HEK293 (cell line): ENCODE measurements at regions not wholly inside any gene's neighbourhood (a gene's known extent, or its start where the extent isn't known, plus 50 kb on each side); places are given as distances from the start of the nearest gene placed in this dataset.

ENCODE experiments used
- CTCF ChIA-PET: fragments of 350-600 bp; formaldehyde crosslinking; extraction: SDS; loops from one replicate; lab custom pipeline; 2021; ENCODE audit warnings: antibody characterized with exemption; lab: Yijun Ruan, JAX
- POLR2A ChIA-PET: fragments of 300-600 bp; formaldehyde crosslinking; extraction: SDS; loops from one replicate; lab custom pipeline; 2020; ENCODE audit warnings: antibody characterized with exemption, inconsistent platforms; lab: Yijun Ruan, JAX
- H3K27ac ChIP-seq: fragments of 200-500 bp; sonication (Bioruptor generic); 2 replicates; pipeline ENCODE4 v1.5.1; 2014; ENCODE audit warnings: low read depth, low read length, control low read depth, inconsistent platforms; ENCODE audit errors: extremely low read depth
- H3K36me3 ChIP-seq, 2 experiments: fragments of 200-500 bp in 1 of 2; sonication (Bioruptor generic) in 1 of 2; 1 replicate in 1 of 2; 2 replicates in 1 of 2; pipeline ENCODE4 v1.5.1; 2014 to 2017; ENCODE audit warnings: inconsistent platforms in 2 of 2, low read length in 2 of 2; ENCODE audit not compliant: control insufficient read depth in 2 of 2, insufficient read depth in 1 of 2
- H3K4me1 ChIP-seq: fragments of 200-500 bp; sonication (Bioruptor generic); 2 replicates; pipeline ENCODE4 v1.5.1; 2014; ENCODE audit warnings: mild to moderate bottlenecking, low read length, inconsistent platforms; ENCODE audit not compliant: control insufficient read depth, insufficient read depth
- H3K4me3 ChIP-seq: 2 replicates; pipeline ENCODE4 v1.5.1; 2011; ENCODE audit warnings: low read depth, mild to moderate bottlenecking, control low read depth, low read length, moderate library complexity
- H3K9me3 ChIP-seq: fragments of 200-500 bp; sonication (Bioruptor generic); 2 replicates; pipeline ENCODE4 v1.5.1; 2014; ENCODE audit warnings: low read depth, low read length, inconsistent platforms; ENCODE audit not compliant: control insufficient read depth, insufficient read depth
- SCRT2 ChIP-seq: fragments of 450-650 bp; formaldehyde crosslinking; IDR thresholded peaks from 2 replicates; pipeline ENCODE4 v1.5.1; 2016; ENCODE audit warnings: missing biosample characterization, missing genetic modification characterization
- ZBTB20 ChIP-seq: fragments of 450-650 bp; formaldehyde crosslinking; IDR thresholded peaks from 2 replicates; pipeline ENCODE4 v1.5.1; 2016; ENCODE audit warnings: missing biosample characterization, missing genetic modification characterization
- ZFP69B ChIP-seq: fragments of 450-650 bp; formaldehyde crosslinking; IDR thresholded peaks from 2 replicates; pipeline ENCODE4 v1.5.1; 2016; ENCODE audit warnings: missing biosample characterization, missing genetic modification characterization
- ZNF274 ChIP-seq, 2 experiments: fragments of 200-500 bp in 1 of 2; fragments of 450-650 bp in 1 of 2; sonication (Bioruptor generic) in 1 of 2; formaldehyde crosslinking in 1 of 2; IDR thresholded peaks; 2 replicates each; pipeline versions ENCODE4 v1.5.1 to v1.6.1; 2014 to 2016; ENCODE audit warnings: borderline replicate concordance in 1 of 2, inconsistent platforms in 1 of 2, low read length in 1 of 2, missing biosample characterization in 1 of 2, missing genetic modification characterization in 1 of 2
- ZNF341 ChIP-seq: fragments of 450-650 bp; formaldehyde crosslinking; IDR thresholded peaks from 2 replicates; pipeline ENCODE4; 2016; ENCODE audit warnings: low read depth, missing biosample characterization, missing genetic modification characterization
- ZNF354C ChIP-seq: fragments of 450-650 bp; formaldehyde crosslinking; IDR thresholded peaks from 2 replicates; pipeline ENCODE4 v1.5.1; 2016; ENCODE audit warnings: missing biosample characterization, missing genetic modification characterization, low read depth, borderline replicate concordance
- ZNF544 ChIP-seq: fragments of 450-650 bp; formaldehyde crosslinking; IDR thresholded peaks from 2 replicates; pipeline ENCODE4 v1.5.0; 2017; ENCODE audit warnings: missing biosample characterization, missing genetic modification characterization
- ZNF549 ChIP-seq: fragments of 450-650 bp; IDR thresholded peaks from 2 replicates; pipeline ENCODE4 v1.5.1; 2018; ENCODE audit warnings: missing biosample characterization, missing genetic modification characterization, mild to moderate bottlenecking, inconsistent platforms, moderate library complexity
- ZNF600 ChIP-seq: fragments of 450-650 bp; formaldehyde crosslinking; IDR thresholded peaks from 2 replicates; pipeline ENCODE4 v1.5.1; 2016; ENCODE audit warnings: missing biosample characterization, missing genetic modification characterization
- TF ChIP-seq, protein P1 (sequence below): fragments of 450-650 bp; formaldehyde crosslinking; IDR thresholded peaks from 2 replicates; pipeline ENCODE4 v1.5.1; 2016; ENCODE audit warnings: missing biosample characterization, missing genetic modification characterization
- TF ChIP-seq, protein P2 (sequence below): fragments of 450-650 bp; formaldehyde crosslinking; IDR thresholded peaks from 2 replicates; pipeline ENCODE4 v1.5.1; 2016; ENCODE audit warnings: missing biosample characterization, missing genetic modification characterization
- TF ChIP-seq, protein P3 (sequence below): fragments of 450-650 bp; formaldehyde crosslinking; IDR thresholded peaks from 2 replicates; pipeline ENCODE4 v1.5.1; 2017; ENCODE audit warnings: missing biosample characterization, missing genetic modification characterization
- TF ChIP-seq, protein P4 (sequence below): fragments of 450-650 bp; formaldehyde crosslinking; conservative IDR thresholded peaks from 2 replicates; pipeline ENCODE4 v1.5.1; 2016; ENCODE audit warnings: low read depth, missing biosample characterization, missing genetic modification characterization
- TF ChIP-seq, protein P5 (sequence below): fragments of 450-650 bp; formaldehyde crosslinking; conservative IDR thresholded peaks from 2 replicates; pipeline ENCODE4 v1.5.1; 2016; ENCODE audit warnings: low read depth, missing biosample characterization, missing genetic modification characterization
- TF ChIP-seq, protein P6 (sequence below): fragments of 450-650 bp; formaldehyde crosslinking; IDR thresholded peaks from 2 replicates; pipeline ENCODE4 v1.5.1; 2017; ENCODE audit warnings: missing biosample characterization, missing genetic modification characterization

DNA sequence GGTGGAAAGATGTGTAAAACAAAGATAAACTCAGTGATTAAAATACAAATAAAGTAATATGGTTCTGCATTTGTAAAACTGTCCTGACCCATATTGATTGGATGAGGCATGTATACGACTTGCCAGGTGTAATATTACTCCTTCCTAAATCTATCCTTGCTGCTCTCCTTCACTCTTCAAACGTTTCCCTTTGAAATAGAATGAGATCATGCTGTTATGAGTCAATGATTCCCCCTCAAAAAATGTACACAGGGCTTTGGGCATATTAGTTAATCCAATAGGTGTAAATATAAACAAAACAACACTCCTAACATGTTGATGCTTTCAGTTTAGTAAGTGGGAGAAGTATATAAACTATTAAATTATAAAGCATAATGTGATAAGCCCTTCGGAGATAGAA lies 117.4 kb upstream of the GPM6A start:
- CTCF ChIA-PET: no interaction called here
- no peak overlapping the region for H3K4me3 ChIP-seq
- no peaks in the 10 kb centered on the region for H3K4me1 ChIP-seq
- no peaks in the 10 kb centered on the region for H3K9me3 ChIP-seq
- H3K27ac ChIP-seq: no peak overlapping the region
- H3K36me3 ChIP-seq: no peaks in the 10 kb centered on the region
- TF ChIP-seq ZBTB20: no peak
- TF ChIP-seq, protein P1, sequence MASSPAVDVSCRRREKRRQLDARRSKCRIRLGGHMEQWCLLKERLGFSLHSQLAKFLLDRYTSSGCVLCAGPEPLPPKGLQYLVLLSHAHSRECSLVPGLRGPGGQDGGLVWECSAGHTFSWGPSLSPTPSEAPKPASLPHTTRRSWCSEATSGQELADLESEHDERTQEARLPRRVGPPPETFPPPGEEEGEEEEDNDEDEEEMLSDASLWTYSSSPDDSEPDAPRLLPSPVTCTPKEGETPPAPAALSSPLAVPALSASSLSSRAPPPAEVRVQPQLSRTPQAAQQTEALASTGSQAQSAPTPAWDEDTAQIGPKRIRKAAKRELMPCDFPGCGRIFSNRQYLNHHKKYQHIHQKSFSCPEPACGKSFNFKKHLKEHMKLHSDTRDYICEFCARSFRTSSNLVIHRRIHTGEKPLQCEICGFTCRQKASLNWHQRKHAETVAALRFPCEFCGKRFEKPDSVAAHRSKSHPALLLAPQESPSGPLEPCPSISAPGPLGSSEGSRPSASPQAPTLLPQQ (tag by site-specific recombination): peak; percentile 63
- 0 out of 2 replicates have a peak, but pooled peaks have one; percentile 39 for TF ChIP-seq ZFP69B (tag by site-specific recombination)
- no peak for TF ChIP-seq ZNF549 (tag by site-specific recombination)
- TF ChIP-seq, protein P2, sequence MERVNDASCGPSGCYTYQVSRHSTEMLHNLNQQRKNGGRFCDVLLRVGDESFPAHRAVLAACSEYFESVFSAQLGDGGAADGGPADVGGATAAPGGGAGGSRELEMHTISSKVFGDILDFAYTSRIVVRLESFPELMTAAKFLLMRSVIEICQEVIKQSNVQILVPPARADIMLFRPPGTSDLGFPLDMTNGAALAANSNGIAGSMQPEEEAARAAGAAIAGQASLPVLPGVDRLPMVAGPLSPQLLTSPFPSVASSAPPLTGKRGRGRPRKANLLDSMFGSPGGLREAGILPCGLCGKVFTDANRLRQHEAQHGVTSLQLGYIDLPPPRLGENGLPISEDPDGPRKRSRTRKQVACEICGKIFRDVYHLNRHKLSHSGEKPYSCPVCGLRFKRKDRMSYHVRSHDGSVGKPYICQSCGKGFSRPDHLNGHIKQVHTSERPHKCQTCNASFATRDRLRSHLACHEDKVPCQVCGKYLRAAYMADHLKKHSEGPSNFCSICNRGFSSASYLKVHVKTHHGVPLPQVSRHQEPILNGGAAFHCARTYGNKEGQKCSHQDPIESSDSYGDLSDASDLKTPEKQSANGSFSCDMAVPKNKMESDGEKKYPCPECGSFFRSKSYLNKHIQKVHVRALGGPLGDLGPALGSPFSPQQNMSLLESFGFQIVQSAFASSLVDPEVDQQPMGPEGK (tag by site-specific recombination): no peak
- TF ChIP-seq, protein P3, sequence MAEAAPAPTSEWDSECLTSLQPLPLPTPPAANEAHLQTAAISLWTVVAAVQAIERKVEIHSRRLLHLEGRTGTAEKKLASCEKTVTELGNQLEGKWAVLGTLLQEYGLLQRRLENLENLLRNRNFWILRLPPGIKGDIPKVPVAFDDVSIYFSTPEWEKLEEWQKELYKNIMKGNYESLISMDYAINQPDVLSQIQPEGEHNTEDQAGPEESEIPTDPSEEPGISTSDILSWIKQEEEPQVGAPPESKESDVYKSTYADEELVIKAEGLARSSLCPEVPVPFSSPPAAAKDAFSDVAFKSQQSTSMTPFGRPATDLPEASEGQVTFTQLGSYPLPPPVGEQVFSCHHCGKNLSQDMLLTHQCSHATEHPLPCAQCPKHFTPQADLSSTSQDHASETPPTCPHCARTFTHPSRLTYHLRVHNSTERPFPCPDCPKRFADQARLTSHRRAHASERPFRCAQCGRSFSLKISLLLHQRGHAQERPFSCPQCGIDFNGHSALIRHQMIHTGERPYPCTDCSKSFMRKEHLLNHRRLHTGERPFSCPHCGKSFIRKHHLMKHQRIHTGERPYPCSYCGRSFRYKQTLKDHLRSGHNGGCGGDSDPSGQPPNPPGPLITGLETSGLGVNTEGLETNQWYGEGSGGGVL: peak; percentile 48
- POLR2A ChIA-PET: no interaction called here

DNA sequence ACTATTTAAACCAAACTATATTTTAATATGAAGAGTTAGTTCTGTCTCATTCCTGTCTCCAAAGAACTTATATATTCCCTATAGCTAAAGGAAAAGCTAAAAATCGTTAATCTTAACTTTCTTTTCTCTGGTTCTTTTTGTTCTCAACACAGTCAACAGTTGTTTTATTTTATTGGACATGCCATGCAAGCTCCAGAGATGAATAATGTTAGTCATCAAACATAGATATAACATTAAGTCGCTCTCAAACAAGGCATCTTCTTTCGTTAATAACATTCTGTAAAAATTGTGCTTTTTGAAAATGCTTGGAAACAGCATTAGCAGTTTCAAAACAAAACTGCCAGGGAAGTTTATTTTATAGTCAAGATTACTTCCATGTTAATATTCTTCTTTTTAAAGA lies 117.9 kb upstream of the GPM6A start:
- Histone ChIP-seq H3K36me3 (no peaks in the 10 kb centered on the region), H3K4me3 (no peak overlapping the region), H3K4me1 (no peaks in the 10 kb centered on the region), H3K27ac (no peak overlapping the region), H3K9me3 (no peaks in the 10 kb centered on the region)
- 0 out of 2 replicates have a peak, but pooled peaks have one; percentile 11 for TF ChIP-seq SCRT2
- TF ChIP-seq ZNF600 (tag by site-specific recombination): no peak
- TF ChIP-seq, protein P4, sequence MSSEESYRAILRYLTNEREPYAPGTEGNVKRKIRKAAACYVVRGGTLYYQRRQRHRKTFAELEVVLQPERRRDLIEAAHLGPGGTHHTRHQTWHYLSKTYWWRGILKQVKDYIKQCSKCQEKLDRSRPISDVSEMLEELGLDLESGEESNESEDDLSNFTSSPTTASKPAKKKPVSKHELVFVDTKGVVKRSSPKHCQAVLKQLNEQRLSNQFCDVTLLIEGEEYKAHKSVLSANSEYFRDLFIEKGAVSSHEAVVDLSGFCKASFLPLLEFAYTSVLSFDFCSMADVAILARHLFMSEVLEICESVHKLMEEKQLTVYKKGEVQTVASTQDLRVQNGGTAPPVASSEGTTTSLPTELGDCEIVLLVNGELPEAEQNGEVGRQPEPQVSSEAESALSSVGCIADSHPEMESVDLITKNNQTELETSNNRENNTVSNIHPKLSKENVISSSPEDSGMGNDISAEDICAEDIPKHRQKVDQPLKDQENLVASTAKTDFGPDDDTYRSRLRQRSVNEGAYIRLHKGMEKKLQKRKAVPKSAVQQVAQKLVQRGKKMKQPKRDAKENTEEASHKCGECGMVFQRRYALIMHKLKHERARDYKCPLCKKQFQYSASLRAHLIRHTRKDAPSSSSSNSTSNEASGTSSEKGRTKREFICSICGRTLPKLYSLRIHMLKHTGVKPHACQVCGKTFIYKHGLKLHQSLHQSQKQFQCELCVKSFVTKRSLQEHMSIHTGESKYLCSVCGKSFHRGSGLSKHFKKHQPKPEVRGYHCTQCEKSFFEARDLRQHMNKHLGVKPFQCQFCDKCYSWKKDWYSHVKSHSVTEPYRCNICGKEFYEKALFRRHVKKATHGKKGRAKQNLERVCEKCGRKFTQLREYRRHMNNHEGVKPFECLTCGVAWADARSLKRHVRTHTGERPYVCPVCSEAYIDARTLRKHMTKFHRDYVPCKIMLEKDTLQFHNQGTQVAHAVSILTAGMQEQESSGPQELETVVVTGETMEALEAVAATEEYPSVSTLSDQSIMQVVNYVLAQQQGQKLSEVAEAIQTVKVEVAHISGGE: no peak
- ChIA-PET POLR2A (no interaction called here), CTCF (interaction anchor here (0.9 kb wide), 1 partner anchor 240 kb away, joined by 3 read pairs; no protein-coding TSS in a partner anchor)

DNA sequence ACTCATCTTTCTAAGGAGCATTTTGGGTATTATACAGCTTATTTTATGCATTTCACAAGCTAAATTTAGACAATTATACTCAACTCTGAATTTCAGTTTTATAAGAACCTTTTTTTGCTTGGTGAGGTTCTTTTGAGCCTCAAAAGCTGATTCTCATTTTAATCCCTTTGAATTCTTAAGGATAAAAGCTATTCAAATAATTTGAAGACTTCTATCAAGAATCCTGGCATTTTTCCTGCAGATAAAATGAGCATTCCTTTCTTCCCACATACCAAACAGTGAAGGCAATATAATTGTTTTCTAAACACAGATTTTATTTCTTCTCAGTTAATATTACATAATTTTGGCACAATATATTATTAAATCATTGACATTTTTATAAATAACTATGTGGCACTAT lies 118.4 kb upstream of the GPM6A start:
- ChIA-PET CTCF (interaction anchor here (0.9 kb wide), 1 partner anchor 239 kb away, joined by 3 read pairs; no protein-coding TSS in a partner anchor), POLR2A (no interaction called here)
- no peak overlapping the region for H3K27ac ChIP-seq
- no peaks in the 10 kb centered on the region for H3K36me3 ChIP-seq
- H3K4me1 ChIP-seq: 0 out of 2 replicates have a peak, but pooled peaks cover 2% of the 10 kb centered on the region
- no peaks in the 10 kb centered on the region for H3K9me3 ChIP-seq
- H3K4me3 ChIP-seq: no peak overlapping the region
- TF ChIP-seq ZNF274 (IDR thresholded peaks at IDR 0.05; ENCODE audit: low read length): no peak
- TF ChIP-seq ZNF274 (tag by site-specific recombination; IDR thresholded peaks at IDR 0.05; ENCODE audit: borderline replicate concordance): no peak
- TF ChIP-seq, protein P5, sequence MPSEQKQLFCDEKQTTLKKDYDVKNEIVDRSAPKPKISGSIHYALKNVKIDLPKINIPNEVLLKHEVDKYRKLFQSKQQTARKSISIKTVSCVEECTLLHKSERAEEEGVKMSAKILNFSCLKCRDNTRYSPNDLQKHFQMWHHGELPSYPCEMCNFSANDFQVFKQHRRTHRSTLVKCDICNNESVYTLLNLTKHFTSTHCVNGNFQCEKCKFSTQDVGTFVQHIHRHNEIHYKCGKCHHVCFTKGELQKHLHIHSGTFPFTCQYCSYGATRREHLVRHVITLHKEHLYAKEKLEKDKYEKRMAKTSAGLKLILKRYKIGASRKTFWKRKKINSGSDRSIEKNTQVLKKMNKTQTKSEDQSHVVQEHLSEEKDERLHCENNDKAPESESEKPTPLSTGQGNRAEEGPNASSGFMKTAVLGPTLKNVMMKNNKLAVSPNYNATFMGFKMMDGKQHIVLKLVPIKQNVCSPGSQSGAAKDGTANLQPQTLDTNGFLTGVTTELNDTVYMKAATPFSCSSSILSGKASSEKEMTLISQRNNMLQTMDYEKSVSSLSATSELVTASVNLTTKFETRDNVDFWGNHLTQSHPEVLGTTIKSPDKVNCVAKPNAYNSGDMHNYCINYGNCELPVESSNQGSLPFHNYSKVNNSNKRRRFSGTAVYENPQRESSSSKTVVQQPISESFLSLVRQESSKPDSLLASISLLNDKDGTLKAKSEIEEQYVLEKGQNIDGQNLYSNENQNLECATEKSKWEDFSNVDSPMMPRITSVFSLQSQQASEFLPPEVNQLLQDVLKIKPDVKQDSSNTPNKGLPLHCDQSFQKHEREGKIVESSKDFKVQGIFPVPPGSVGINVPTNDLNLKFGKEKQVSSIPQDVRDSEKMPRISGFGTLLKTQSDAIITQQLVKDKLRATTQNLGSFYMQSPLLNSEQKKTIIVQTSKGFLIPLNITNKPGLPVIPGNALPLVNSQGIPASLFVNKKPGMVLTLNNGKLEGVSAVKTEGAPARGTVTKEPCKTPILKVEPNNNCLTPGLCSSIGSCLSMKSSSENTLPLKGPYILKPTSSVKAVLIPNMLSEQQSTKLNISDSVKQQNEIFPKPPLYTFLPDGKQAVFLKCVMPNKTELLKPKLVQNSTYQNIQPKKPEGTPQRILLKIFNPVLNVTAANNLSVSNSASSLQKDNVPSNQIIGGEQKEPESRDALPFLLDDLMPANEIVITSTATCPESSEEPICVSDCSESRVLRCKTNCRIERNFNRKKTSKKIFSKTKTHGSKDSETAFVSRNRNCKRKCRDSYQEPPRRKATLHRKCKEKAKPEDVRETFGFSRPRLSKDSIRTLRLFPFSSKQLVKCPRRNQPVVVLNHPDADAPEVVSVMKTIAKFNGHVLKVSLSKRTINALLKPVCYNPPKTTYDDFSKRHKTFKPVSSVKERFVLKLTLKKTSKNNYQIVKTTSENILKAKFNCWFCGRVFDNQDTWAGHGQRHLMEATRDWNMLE (tag by site-specific recombination): no peak
- TF ChIP-seq ZNF341 (tag by site-specific recombination): no peak
- TF ChIP-seq ZNF544: no peak
- TF ChIP-seq ZNF354C (tag by site-specific recombination): no peak
- TF ChIP-seq, protein P6, sequence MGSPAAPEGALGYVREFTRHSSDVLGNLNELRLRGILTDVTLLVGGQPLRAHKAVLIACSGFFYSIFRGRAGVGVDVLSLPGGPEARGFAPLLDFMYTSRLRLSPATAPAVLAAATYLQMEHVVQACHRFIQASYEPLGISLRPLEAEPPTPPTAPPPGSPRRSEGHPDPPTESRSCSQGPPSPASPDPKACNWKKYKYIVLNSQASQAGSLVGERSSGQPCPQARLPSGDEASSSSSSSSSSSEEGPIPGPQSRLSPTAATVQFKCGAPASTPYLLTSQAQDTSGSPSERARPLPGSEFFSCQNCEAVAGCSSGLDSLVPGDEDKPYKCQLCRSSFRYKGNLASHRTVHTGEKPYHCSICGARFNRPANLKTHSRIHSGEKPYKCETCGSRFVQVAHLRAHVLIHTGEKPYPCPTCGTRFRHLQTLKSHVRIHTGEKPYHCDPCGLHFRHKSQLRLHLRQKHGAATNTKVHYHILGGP (tag by site-specific recombination): no peak
